ENCODE measurements at regions not wholly inside any gene's neighbourhood (a gene's known extent, or its start where the extent isn't known, plus 50 kb on each side); places are given as distances from the start of the nearest gene placed in this dataset.

DNA sequence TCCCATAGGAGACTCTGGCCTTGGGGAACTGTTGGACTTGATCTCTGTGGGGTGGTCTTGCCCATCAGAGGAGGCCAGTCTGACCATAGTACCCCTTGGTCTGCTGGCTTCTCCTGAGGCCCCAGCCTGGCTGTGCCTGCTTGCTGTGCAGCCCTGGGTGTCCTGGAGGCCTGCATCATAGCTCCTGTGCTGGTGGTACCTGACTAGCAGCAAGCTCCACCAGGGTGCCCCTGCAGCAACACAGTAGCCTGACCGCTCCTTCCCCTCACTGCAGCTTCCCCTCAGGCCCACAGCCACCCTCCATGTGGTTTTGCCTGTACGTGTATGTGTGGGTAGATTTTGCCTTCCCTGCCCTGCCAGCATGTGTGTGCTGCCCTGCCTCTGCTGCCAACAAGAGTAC lies 85.6 kb upstream of the TTC14 start:
- no peak overlapping the region for H3K4me3 ChIP-seq (replicated peaks; ENCODE audit: low read depth, low read length)
- DNase-seq (ENCODE audit: low read depth), result no peak
- TF ChIP-seq, protein P1, sequence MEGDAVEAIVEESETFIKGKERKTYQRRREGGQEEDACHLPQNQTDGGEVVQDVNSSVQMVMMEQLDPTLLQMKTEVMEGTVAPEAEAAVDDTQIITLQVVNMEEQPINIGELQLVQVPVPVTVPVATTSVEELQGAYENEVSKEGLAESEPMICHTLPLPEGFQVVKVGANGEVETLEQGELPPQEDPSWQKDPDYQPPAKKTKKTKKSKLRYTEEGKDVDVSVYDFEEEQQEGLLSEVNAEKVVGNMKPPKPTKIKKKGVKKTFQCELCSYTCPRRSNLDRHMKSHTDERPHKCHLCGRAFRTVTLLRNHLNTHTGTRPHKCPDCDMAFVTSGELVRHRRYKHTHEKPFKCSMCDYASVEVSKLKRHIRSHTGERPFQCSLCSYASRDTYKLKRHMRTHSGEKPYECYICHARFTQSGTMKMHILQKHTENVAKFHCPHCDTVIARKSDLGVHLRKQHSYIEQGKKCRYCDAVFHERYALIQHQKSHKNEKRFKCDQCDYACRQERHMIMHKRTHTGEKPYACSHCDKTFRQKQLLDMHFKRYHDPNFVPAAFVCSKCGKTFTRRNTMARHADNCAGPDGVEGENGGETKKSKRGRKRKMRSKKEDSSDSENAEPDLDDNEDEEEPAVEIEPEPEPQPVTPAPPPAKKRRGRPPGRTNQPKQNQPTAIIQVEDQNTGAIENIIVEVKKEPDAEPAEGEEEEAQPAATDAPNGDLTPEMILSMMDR (IDR thresholded peaks at IDR 0.05; ENCODE audit: low read length, missing control alignments), result no peak

DNA sequence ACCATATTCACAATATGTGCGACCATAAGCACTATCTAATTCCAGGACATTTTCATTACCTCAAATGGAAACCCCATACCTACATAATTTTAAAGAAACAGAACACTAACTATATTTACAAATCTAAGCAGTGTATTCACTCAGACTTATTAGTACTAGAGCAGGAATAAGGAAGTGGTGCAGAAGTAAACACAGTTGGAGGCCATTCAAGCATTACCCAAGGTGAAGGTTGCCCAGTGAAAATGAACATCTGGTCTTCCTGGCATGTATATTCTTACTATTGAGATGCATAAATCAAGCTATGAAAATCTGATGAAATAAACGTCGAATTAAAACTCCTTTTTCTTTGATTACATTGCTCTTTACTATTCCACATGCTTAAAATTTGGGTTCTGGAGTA lies 78.9 kb upstream of the TTC14 start:
- DNase-seq (ENCODE audit: low read depth), result no peak
- H3K4me3 ChIP-seq (replicated peaks; ENCODE audit: low read depth, low read length), result no peak overlapping the region
- TF ChIP-seq, protein P1 (IDR thresholded peaks at IDR 0.05; ENCODE audit: low read length, missing control alignments), result no peak

DNA sequence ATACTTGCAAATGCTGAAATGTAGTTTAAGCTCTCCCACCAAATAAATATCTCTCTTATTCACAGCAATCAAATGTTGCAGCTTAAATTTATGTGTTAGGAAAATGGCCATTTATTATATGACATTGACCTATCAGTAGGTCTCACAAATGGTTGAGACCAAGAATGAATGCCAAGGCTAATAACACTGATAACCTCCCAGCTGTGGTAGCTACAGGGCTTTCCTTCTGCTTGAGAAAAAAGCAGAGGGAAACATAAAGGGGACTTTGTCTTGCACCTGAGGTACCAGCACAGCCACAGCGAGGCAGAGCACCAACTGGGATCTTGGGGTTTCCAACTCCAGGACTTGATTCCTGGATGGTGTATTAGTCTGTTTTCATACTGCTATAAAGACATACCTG lies 73.1 kb upstream of the TTC14 start:
- DNase-seq (ENCODE audit: low read depth), result no peak
- no peak overlapping the region for H3K4me3 ChIP-seq (replicated peaks; ENCODE audit: low read depth, low read length)
- TF ChIP-seq, protein P1 (IDR thresholded peaks at IDR 0.05; ENCODE audit: low read length, missing control alignments), result no peak

- TF ChIP-seq, protein P1 (IDR thresholded peaks at IDR 0.05; ENCODE audit: low read length, missing control alignments), result no peak
- DNase-seq (ENCODE audit: low read depth), result no peak
- H3K4me3 ChIP-seq (replicated peaks; ENCODE audit: low read depth, low read length), result no peak overlapping the region
These were observed 72.2 kb upstream of the TTC14 start for GRCh38 chr3:180529778-180530177.

- TF ChIP-seq, protein P1 (IDR thresholded peaks at IDR 0.05; ENCODE audit: low read length, missing control alignments), result no peak
- no peak for DNase-seq (ENCODE audit: low read depth)
- H3K4me3 ChIP-seq (replicated peaks; ENCODE audit: low read depth, low read length), result no peak overlapping the region
These were observed 71.7 kb upstream of the TTC14 start for GRCh38 chr3:180530276-180530675.

GRCh38 chr3:180531303-180532278 lies 70.4 kb upstream of the TTC14 start:
- TF ChIP-seq, protein P1 (IDR thresholded peaks at IDR 0.05; ENCODE audit: low read length, missing control alignments), result no peak
- H3K4me3 ChIP-seq (replicated peaks; ENCODE audit: low read depth, low read length), result no peak overlapping the region
- DNase-seq (ENCODE audit: low read depth), result no peak
